GM23248 (cell line): ENCODE measurements at regions not wholly inside any gene's neighbourhood (a gene's known extent, or its start where the extent isn't known, plus 50 kb on each side); places are given as distances from the start of the nearest gene placed in this dataset.
"Not testable (repeated sequence)": the region's sequence is repeated elsewhere in the genome, so short reads cannot be mapped to it uniquely, and the experiment has no call there.

Experiments
- EZH2 ChIP-seq: fragments of 200-600 bp; sonication (generic); IDR thresholded peaks from 2 replicates; pipeline ENCODE4 v1.6.1; 2018; ENCODE audit warnings: antibody characterized with exemption, mild to moderate bottlenecking; ENCODE audit not compliant: insufficient read depth, poor library complexity, severe bottlenecking
- EZH2phosphoT487 ChIP-seq: fragments of 200-600 bp; sonication (generic); IDR thresholded peaks from 2 replicates; pipeline ENCODE4 v1.6.1; 2018; ENCODE audit warnings: antibody characterized with exemption, moderate library complexity, mild to moderate bottlenecking, low read depth; ENCODE audit not compliant: insufficient read depth

DNA sequence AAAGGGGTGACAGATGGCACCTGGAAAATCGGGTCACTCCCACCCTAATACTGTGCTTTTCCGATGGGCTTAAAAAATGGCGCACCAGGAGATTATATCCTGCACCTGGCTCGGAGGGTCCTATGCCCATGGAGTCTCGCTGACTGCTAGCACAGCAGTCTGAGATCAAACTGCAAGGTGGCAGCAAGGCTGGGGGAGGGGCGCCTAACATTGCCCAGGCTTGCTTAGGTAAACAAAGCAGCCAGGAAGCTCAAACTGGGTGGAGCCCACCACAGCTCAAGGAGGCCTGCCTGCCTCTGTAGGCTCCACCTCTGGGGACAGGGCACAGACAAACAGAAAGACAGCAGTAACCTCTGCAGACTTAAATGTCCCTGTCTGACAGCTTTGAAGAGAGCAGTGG is 447.1 kb downstream of the ETS1 start:
- TF ChIP-seq EZH2, EZH2phosphoT487: not testable (repeated sequence)
